ENCODE measurements at regions not wholly inside any gene's neighbourhood (a gene's known extent, or its start where the extent isn't known, plus 50 kb on each side); places are given as distances from the start of the nearest gene placed in this dataset.
"Not testable (repeated sequence)": the region's sequence is repeated elsewhere in the genome, so short reads cannot be mapped to it uniquely, and the experiment has no call there.

DNA sequence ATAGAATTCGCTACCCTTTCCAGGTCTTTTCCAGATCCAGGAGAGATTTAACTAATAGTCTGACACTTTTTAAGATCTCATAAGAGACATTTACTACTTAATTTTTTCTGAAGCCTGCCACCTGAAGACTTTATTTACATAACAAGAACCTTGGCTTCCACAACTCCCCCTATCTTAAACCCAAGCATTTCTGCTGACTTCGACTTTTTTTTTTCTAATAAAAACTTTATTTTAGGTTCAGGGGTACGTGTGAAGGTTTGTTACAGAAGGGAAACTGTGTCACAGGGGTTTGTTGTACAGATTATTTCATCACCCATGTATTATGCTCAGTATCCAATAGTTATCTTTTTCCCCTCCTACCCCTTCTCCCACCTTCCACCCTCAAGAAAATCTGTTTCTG, 64.9 kb upstream of the OR14J1 start:
- H3K27ac Mint-ChIP-seq, result no peak overlapping the region
- H2AFZ ChIP-seq (ENCODE audit: low read length), result no peak overlapping the region
- H2AK5ac ChIP-seq (ENCODE audit: insufficient read length, low read length), result no peak overlapping the region
- no peaks in the 10 kb centered on the region for H3K79me1 ChIP-seq (ENCODE audit: insufficient read depth, low read depth, low read length, poor library complexity, severe bottlenecking)
- H3K36me3 Mint-ChIP-seq (ENCODE audit: insufficient read depth in 1 of 3, low read depth in 3 of 3), result peaks cover 0 to 9% (median 0%) of the 10 kb centered on the region in 3 experiments; a peak in 3 of 7 replicates
- no peaks in the 10 kb centered on the region for H3K79me2 ChIP-seq (ENCODE audit: insufficient read depth, low read length)
- H3K18ac ChIP-seq (ENCODE audit: insufficient read length, low read depth, low read length), result no peak overlapping the region
- H3K4me2 ChIP-seq (ENCODE audit: insufficient read depth, insufficient read length, low read length), result no peak overlapping the region
- no peak overlapping the region for H2BK15ac ChIP-seq (ENCODE audit: low read depth, low read length)
- H3K9me3 ChIP-seq (ENCODE audit: control insufficient read depth, low read depth, low read length), result no peaks in the 10 kb centered on the region
- H4K8ac ChIP-seq (replicated peaks; ENCODE audit: insufficient read length, low read depth, low read length), result no peak overlapping the region
- no peak overlapping the region for H4K5ac ChIP-seq (ENCODE audit: insufficient read length, low read depth, low read length)
- TF ChIP-seq, protein P1, sequence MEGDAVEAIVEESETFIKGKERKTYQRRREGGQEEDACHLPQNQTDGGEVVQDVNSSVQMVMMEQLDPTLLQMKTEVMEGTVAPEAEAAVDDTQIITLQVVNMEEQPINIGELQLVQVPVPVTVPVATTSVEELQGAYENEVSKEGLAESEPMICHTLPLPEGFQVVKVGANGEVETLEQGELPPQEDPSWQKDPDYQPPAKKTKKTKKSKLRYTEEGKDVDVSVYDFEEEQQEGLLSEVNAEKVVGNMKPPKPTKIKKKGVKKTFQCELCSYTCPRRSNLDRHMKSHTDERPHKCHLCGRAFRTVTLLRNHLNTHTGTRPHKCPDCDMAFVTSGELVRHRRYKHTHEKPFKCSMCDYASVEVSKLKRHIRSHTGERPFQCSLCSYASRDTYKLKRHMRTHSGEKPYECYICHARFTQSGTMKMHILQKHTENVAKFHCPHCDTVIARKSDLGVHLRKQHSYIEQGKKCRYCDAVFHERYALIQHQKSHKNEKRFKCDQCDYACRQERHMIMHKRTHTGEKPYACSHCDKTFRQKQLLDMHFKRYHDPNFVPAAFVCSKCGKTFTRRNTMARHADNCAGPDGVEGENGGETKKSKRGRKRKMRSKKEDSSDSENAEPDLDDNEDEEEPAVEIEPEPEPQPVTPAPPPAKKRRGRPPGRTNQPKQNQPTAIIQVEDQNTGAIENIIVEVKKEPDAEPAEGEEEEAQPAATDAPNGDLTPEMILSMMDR (conservative IDR thresholded peaks at IDR 0.05), result no peak
- WGBS (ENCODE audit: extremely low coverage, insufficient read length, low lambda C conversion rate), result no CpG with 5 or more reads among the region's 3 CpGs
- no peak for DNase-seq
- H3K56ac ChIP-seq (ENCODE audit: insufficient read length, low read depth, low read length), result no peak overlapping the region
- H3K23me2 ChIP-seq (ENCODE audit: insufficient read length, low read depth, low read length, poor library complexity, severe bottlenecking), result no peaks in the 10 kb centered on the region
- H3K4ac ChIP-seq (ENCODE audit: low read depth, low read length), result no peak overlapping the region
- H4K20me1 ChIP-seq (ENCODE audit: control insufficient read depth, insufficient read depth, insufficient read length), result no peaks in the 10 kb centered on the region
- no peak overlapping the region for H3T11ph ChIP-seq (ENCODE audit: low read length)
- peaks cover 0 to under 1% of the 10 kb centered on the region in 2 experiments; a peak in 3 of 5 replicates for H3K9me3 Mint-ChIP-seq
- H3K14ac ChIP-seq (ENCODE audit: insufficient read depth, low read length), result no peak overlapping the region
- no peak overlapping the region for H3K23ac ChIP-seq (ENCODE audit: insufficient read length, low read depth, low read length)
- no peaks in the 10 kb centered on the region for H3K27me3 Mint-ChIP-seq (ENCODE audit: low read depth)
- no peak overlapping the region for H2BK20ac ChIP-seq (ENCODE audit: low read depth, low read length, poor library complexity, severe bottlenecking)
- H3K27me3 ChIP-seq (ENCODE audit: insufficient read depth, low read length), result no peaks in the 10 kb centered on the region
- H3K4me1 Mint-ChIP-seq, result peaks cover 22 to 23% of the 10 kb centered on the region in 2 experiments
- no peak overlapping the region for H2BK12ac ChIP-seq (ENCODE audit: insufficient read length, low read depth, low read length)
- no peak overlapping the region for H2BK5ac ChIP-seq (ENCODE audit: insufficient read length, low read length)
- no peak overlapping the region for H3K4me3 Mint-ChIP-seq
- no peak overlapping the region for H2BK120ac ChIP-seq (ENCODE audit: low read depth, low read length, poor library complexity, severe bottlenecking)
- no peak overlapping the region for H3K9ac ChIP-seq (ENCODE audit: extremely low read depth, insufficient read length, low read length)
- H3K4me1 ChIP-seq (ENCODE audit: insufficient read depth, low read length), result peaks cover 3% of the 10 kb centered on the region; the same call in 1 of the 2 replicates
- no peak overlapping the region for H4K91ac ChIP-seq (ENCODE audit: insufficient read length, low read depth, low read length)
- H3K27ac ChIP-seq (ENCODE audit: insufficient read length, low read depth, low read length), result no peak overlapping the region

DNA sequence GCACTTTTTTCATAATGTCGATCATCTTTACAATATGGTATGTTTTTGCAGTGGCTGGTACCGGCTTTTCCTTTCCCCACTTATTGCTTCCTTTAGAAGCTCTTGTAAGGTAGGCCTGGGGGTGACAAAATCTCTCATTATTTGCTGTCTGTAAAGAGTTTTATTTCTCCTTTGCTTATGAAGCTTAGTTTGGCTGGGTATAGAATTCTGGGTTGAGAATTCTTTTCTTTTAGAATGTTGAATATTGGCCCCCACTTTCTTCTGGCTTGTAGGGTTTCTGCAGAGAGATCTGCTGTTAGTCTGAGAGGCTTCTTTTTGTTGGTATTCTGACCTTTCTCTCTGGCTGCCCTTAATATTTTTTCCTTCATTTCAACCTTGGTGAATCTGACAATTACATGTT, 58.5 kb upstream of the OR14J1 start:
- not testable (repeated sequence) for H3K4me1 Mint-ChIP-seq; H3K14ac ChIP-seq (ENCODE audit: insufficient read depth, low read length); H2BK120ac ChIP-seq (ENCODE audit: low read depth, low read length, poor library complexity, severe bottlenecking); H3K27me3 Mint-ChIP-seq (ENCODE audit: low read depth); H2BK12ac ChIP-seq (ENCODE audit: insufficient read length, low read depth, low read length); H3K79me2 ChIP-seq (ENCODE audit: insufficient read depth, low read length); H3K56ac ChIP-seq (ENCODE audit: insufficient read length, low read depth, low read length); DNase-seq; H2AK5ac ChIP-seq (ENCODE audit: insufficient read length, low read length); H3K4ac ChIP-seq (ENCODE audit: low read depth, low read length); H3K4me1 ChIP-seq (ENCODE audit: insufficient read depth, low read length); H3T11ph ChIP-seq (ENCODE audit: low read length); H2AFZ ChIP-seq (ENCODE audit: low read length); H2BK15ac ChIP-seq (ENCODE audit: low read depth, low read length); H4K5ac ChIP-seq (ENCODE audit: insufficient read length, low read depth, low read length); H2BK20ac ChIP-seq (ENCODE audit: low read depth, low read length, poor library complexity, severe bottlenecking); H3K18ac ChIP-seq (ENCODE audit: insufficient read length, low read depth, low read length); H3K23ac ChIP-seq (ENCODE audit: insufficient read length, low read depth, low read length); H4K91ac ChIP-seq (ENCODE audit: insufficient read length, low read depth, low read length); H3K27me3 ChIP-seq (ENCODE audit: insufficient read depth, low read length); H3K9ac ChIP-seq (ENCODE audit: extremely low read depth, insufficient read length, low read length); H3K4me3 Mint-ChIP-seq; H3K23me2 ChIP-seq (ENCODE audit: insufficient read length, low read depth, low read length, poor library complexity, severe bottlenecking); H3K4me2 ChIP-seq (ENCODE audit: insufficient read depth, insufficient read length, low read length); H3K79me1 ChIP-seq (ENCODE audit: insufficient read depth, low read depth, low read length, poor library complexity, severe bottlenecking); H2BK5ac ChIP-seq (ENCODE audit: insufficient read length, low read length); H4K20me1 ChIP-seq (ENCODE audit: control insufficient read depth, insufficient read depth, insufficient read length); H3K27ac ChIP-seq (ENCODE audit: insufficient read length, low read depth, low read length); H4K8ac ChIP-seq (replicated peaks; ENCODE audit: insufficient read length, low read depth, low read length); H3K9me3 ChIP-seq (ENCODE audit: control insufficient read depth, low read depth, low read length); H3K27ac Mint-ChIP-seq
- Mint-ChIP-seq H3K9me3 (peaks cover 27 to 34% of the 10 kb centered on the region in 2 experiments), H3K36me3 (ENCODE audit: insufficient read depth in 1 of 3, low read depth in 3 of 3) (peaks cover 3 to 20% (median 14%) of the 10 kb centered on the region in 3 experiments; a peak in 6 of 7 replicates)
- no CpG with 5 or more reads among the region's 2 CpGs for WGBS (ENCODE audit: extremely low coverage, insufficient read length, low lambda C conversion rate)
